ENCODE measurements at regions not wholly inside any gene's neighbourhood (a gene's known extent, or its start where the extent isn't known, plus 50 kb on each side); places are given as distances from the start of the nearest gene placed in this dataset.

- TF ChIP-seq CTCF (conservative IDR thresholded peaks at IDR 0.05 in 1 of 2, IDR thresholded peaks at IDR 0.05 in 1 of 2; ENCODE audit: extremely low read depth in 1 of 2, insufficient read depth in 1 of 2, low read depth in 1 of 2, low read length in 2 of 2): no peak
- no peak for TF ChIP-seq EZH2 (IDR thresholded peaks at IDR 0.05; ENCODE audit: borderline replicate concordance, low read length)
Measured at GRCh38 chr13:106173891-106174610, 361.4 kb downstream of the EFNB2 start.

Measured in mammary epithelial cell (primary cell).